Ovary (tissue), 7 donors: ENCODE measurements at regions not wholly inside any gene's neighbourhood (a gene's known extent, or its start where the extent isn't known, plus 50 kb on each side); places are given as distances from the start of the nearest gene placed in this dataset.

ENCODE experiments used
- DNase-seq, 5 donors: peaks; one replicate each; pipeline ENCODE4 v3.0.0-alpha.2; 2019 to 2020
- H3K27ac ChIP-seq, 2 donors: fragments of 200-600 bp; one replicate each; pipeline versions ENCODE4 v1.5.1 to v1.8.0; 2019 to 2022
- H3K27me3 ChIP-seq: fragments of 200-600 bp; one replicate; pipeline ENCODE4 v1.8.0; 2022
- H3K36me3 ChIP-seq: fragments of 200-600 bp; sonication (generic); one replicate; pipeline ENCODE4 v1.5.1; 2019
- H3K4me1 ChIP-seq: one replicate; pipeline ENCODE4 v1.8.1; 2013; ENCODE audit warnings: mild to moderate bottlenecking, moderate library complexity; ENCODE audit not compliant: insufficient read depth
- H3K4me3 ChIP-seq: fragments of 200-600 bp; sonication (generic); one replicate; pipeline ENCODE4 v1.5.1; 2017
- H3K9me3 ChIP-seq, 2 donors: fragments of 200-600 bp in 1 of 2; sonication (generic) in 1 of 2; one replicate each; pipeline versions ENCODE4 v1.5.1 to v1.8.1; 2013 to 2019; ENCODE audit warnings: mild to moderate bottlenecking in 1 of 2, moderate library complexity in 1 of 2
- CTCF ChIP-seq, 3 donors: fragments of 450-650 bp in 2 of 3; fragments of 200-600 bp in 1 of 3; IDR thresholded peaks; one replicate each; pipeline versions ENCODE4 v1.5.1 to v1.8.0; 2016 to 2022; ENCODE audit warnings: antibody characterized with exemption in 3 of 3, mild to moderate bottlenecking in 1 of 3
- EP300 ChIP-seq: sonication (generic); formaldehyde crosslinking; IDR thresholded peaks from one replicate; pipeline ENCODE4 v1.6.1; 2017; ENCODE audit warnings: antibody characterized with exemption
- POLR2A ChIP-seq: fragments of 450-650 bp; IDR thresholded peaks from one replicate; pipeline ENCODE4 v1.6.1; 2017; ENCODE audit warnings: antibody characterized with exemption, mild to moderate bottlenecking, moderate library complexity
- whole genome bisulfite sequencing, 3 donors: extraction: QIAGEN DNeasy Blood & Tissue Kit in 1 of 3; methylation state at CpG; one replicate each; pipeline versions ENCODE4 v1.1.5 to v1.1.7; 2013 to 2017; 5-methylcytosine and 5-hydroxymethylcytosine counted together
- intact Hi-C, 4 donors: fragments of 100-400 bp; cut with DNase I; formaldehyde crosslinking; loops; one replicate each; pipeline versions ENCODE4 v1.11.0 to v1.15.1; 2022 to 2023
- donor health status: DM: no; HTN: no; CAD: no; lungs with moderate emphysema.
- donor health status: DM: no; HTN: no; CAD: no.
- donor health status: Bipolar disorder and iron deficiency.
- donor health status: DM: no; HTN: no; CAD: no.
- donor health status: DM: yes; HTN: yes; CAD: no.

- no peak overlapping the region for H3K4me3 ChIP-seq
- 71 to 75% (median 73%) methylated on average over 3 of the region's 3 CpGs for WGBS, 3 donors
- intact Hi-C loops: no loop called here
- no peaks in the 10 kb centered on the region for H3K36me3 ChIP-seq
- H3K27ac ChIP-seq: no peak overlapping the region
- H3K27me3 ChIP-seq: no peaks in the 10 kb centered on the region
- H3K9me3 ChIP-seq: no peaks in the 10 kb centered on the region
- H3K4me1 ChIP-seq: no peaks in the 10 kb centered on the region
- TF ChIP-seq POLR2A (no peak), EP300 (no peak), CTCF (IDR thresholded peaks at IDR 0.05) (no peak)
- no peak for DNase-seq
Observed at GRCh38 chr6:98200084-98200483, 634.3 kb upstream of the POU3F2 start.

- Histone ChIP-seq H3K27me3 (no peaks in the 10 kb centered on the region), H3K9me3 (no peaks in the 10 kb centered on the region), H3K4me1 (no peaks in the 10 kb centered on the region), H3K4me3 (no peak overlapping the region), H3K27ac (no peak overlapping the region), H3K36me3 (no peaks in the 10 kb centered on the region)
- DNase-seq: no peak
- WGBS, 3 donors: 38 to 49% (median 44%) methylated on average over 2 of the region's 2 CpGs
- TF ChIP-seq EP300 (no peak), POLR2A (no peak), CTCF (IDR thresholded peaks at IDR 0.05) (no peak)
- intact Hi-C loops: no loop called here
Observed at GRCh38 chr6:98203170-98203806, 631.1 kb upstream of the POU3F2 start.

DNA sequence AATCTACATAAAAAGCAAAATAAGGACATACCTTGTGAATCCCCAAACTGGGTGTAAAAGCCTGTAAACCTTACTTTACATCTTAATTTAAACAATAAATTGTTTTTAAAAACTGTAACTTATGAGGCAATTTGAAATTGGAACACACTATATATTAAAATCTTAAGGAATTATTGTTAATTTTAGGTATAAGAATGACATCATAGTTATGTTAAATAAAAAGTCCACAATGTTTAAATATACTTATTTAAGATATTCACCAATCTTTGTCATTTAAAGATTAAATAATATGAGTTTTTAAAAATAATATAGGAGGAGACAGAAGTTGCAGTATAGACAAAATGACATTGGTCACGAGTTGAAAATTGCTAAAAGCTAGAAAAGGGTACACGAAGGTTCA, 621.9 kb upstream of the POU3F2 start:
- intact Hi-C loops: no loop called here
- 64 to 69% (median 65%) methylated on average over 2 of the region's 2 CpGs for WGBS, 3 donors
- DNase-seq: no peak
- Histone ChIP-seq H3K27ac (no peak overlapping the region), H3K4me1 (no peaks in the 10 kb centered on the region), H3K4me3 (no peak overlapping the region), H3K9me3 (no peaks in the 10 kb centered on the region), H3K36me3 (no peaks in the 10 kb centered on the region), H3K27me3 (no peaks in the 10 kb centered on the region)
- no peak for TF ChIP-seq EP300
- TF ChIP-seq CTCF (IDR thresholded peaks at IDR 0.05): no peak
- TF ChIP-seq POLR2A: no peak

- Histone ChIP-seq H3K9me3 (no peaks in the 10 kb centered on the region), H3K27me3 (no peaks in the 10 kb centered on the region), H3K27ac (no peak overlapping the region), H3K36me3 (no peaks in the 10 kb centered on the region), H3K4me1 (no peaks in the 10 kb centered on the region), H3K4me3 (no peak overlapping the region)
- DNase-seq: no peak
- TF ChIP-seq POLR2A (no peak), EP300 (no peak), CTCF (IDR thresholded peaks at IDR 0.05) (no peak)
- intact Hi-C loops: no loop called here
Observed at GRCh38 chr6:98215531-98215930, 618.8 kb upstream of the POU3F2 start.
